ENCODE measurements at regions not wholly inside any gene's neighbourhood (a gene's known extent, or its start where the extent isn't known, plus 50 kb on each side); places are given as distances from the start of the nearest gene placed in this dataset.

GRCh38 chr3:15892311-15893227, 94.8 kb upstream of the ANKRD28 start:
- no peak for TF ChIP-seq EZH2phosphoT487 (IDR thresholded peaks at IDR 0.05; ENCODE audit: unreplicated experiment)
- no peak for TF ChIP-seq EZH2 (IDR thresholded peaks at IDR 0.05; ENCODE audit: low read depth, unreplicated experiment)
